ENCODE measurements at regions not wholly inside any gene's neighbourhood (a gene's known extent, or its start where the extent isn't known, plus 50 kb on each side); places are given as distances from the start of the nearest gene placed in this dataset.

GRCh38 chr1:217921126-217921904 is 290.2 kb downstream of the SPATA17 start:
- H4K20me1 ChIP-seq (ENCODE audit: insufficient read depth, low read length, poor library complexity, severe bottlenecking) = no peaks in the 10 kb centered on the region
- no peaks in the 10 kb centered on the region for H3K4me1 ChIP-seq (ENCODE audit: insufficient read depth, low read length, poor library complexity, severe bottlenecking)
- H3K27me3 ChIP-seq (ENCODE audit: insufficient read depth, low read length, poor library complexity, severe bottlenecking) = no peaks in the 10 kb centered on the region
- H3K4me3 ChIP-seq (ENCODE audit: low read length, poor library complexity, severe bottlenecking) = no peak overlapping the region
- no peak overlapping the region for H2AFZ ChIP-seq (ENCODE audit: low read length)
- no peak overlapping the region for H3K4me2 ChIP-seq (ENCODE audit: low read depth, low read length, poor library complexity, severe bottlenecking)
- H3K79me2 ChIP-seq (ENCODE audit: insufficient read depth, low read length) = no peaks in the 10 kb centered on the region
- TF ChIP-seq EZH2phosphoT487 (IDR thresholded peaks at IDR 0.05; ENCODE audit: borderline replicate concordance) (no peak), CTCF (conservative IDR thresholded peaks at IDR 0.05; ENCODE audit: low read length) (no peak)
- H3K9me3 ChIP-seq (ENCODE audit: insufficient read depth, low read depth, low read length) = no peaks in the 10 kb centered on the region
- no peaks in the 10 kb centered on the region for H3F3A ChIP-seq (ENCODE audit: low read depth)
- no peaks in the 10 kb centered on the region for H3K36me3 ChIP-seq (ENCODE audit: insufficient read depth, low read length)
- H3K9me2 ChIP-seq (replicated peaks; ENCODE audit: low read depth, low read length) = no peaks in the 10 kb centered on the region
- no peak overlapping the region for H3K9ac ChIP-seq (ENCODE audit: low read depth, low read length, poor library complexity, severe bottlenecking)

GRCh38 chr1:217924924-217925323 is 293.8 kb downstream of the SPATA17 start:
- H3K36me3 ChIP-seq (ENCODE audit: insufficient read depth, low read length) = no peaks in the 10 kb centered on the region
- H3K9me2 ChIP-seq (replicated peaks; ENCODE audit: low read depth, low read length) = no peaks in the 10 kb centered on the region
- H3K79me2 ChIP-seq (ENCODE audit: insufficient read depth, low read length) = no peaks in the 10 kb centered on the region
- H3K4me2 ChIP-seq (ENCODE audit: low read depth, low read length, poor library complexity, severe bottlenecking) = no peak overlapping the region
- H3K4me1 ChIP-seq (ENCODE audit: insufficient read depth, low read length, poor library complexity, severe bottlenecking) = no peaks in the 10 kb centered on the region
- H2AFZ ChIP-seq (ENCODE audit: low read length) = no peak overlapping the region
- no peak for TF ChIP-seq CTCF (conservative IDR thresholded peaks at IDR 0.05; ENCODE audit: low read length)
- no peak for TF ChIP-seq EZH2phosphoT487 (IDR thresholded peaks at IDR 0.05; ENCODE audit: borderline replicate concordance)
- no peak overlapping the region for H3K4me3 ChIP-seq (ENCODE audit: low read length, poor library complexity, severe bottlenecking)
- H3K27me3 ChIP-seq (ENCODE audit: insufficient read depth, low read length, poor library complexity, severe bottlenecking) = no peaks in the 10 kb centered on the region
- H3K9ac ChIP-seq (ENCODE audit: low read depth, low read length, poor library complexity, severe bottlenecking) = no peak overlapping the region
- H3K9me3 ChIP-seq (ENCODE audit: insufficient read depth, low read depth, low read length) = no peaks in the 10 kb centered on the region
- H4K20me1 ChIP-seq (ENCODE audit: insufficient read depth, low read length, poor library complexity, severe bottlenecking) = no peaks in the 10 kb centered on the region
- no peaks in the 10 kb centered on the region for H3F3A ChIP-seq (ENCODE audit: low read depth)

- Histone ChIP-seq H3K9ac (ENCODE audit: low read depth, low read length, poor library complexity, severe bottlenecking) (no peak overlapping the region), H3K4me2 (ENCODE audit: low read depth, low read length, poor library complexity, severe bottlenecking) (no peak overlapping the region), H3K79me2 (ENCODE audit: insufficient read depth, low read length) (no peaks in the 10 kb centered on the region), H3K9me2 (replicated peaks; ENCODE audit: low read depth, low read length) (no peaks in the 10 kb centered on the region), H3K4me3 (ENCODE audit: low read length, poor library complexity, severe bottlenecking) (no peak overlapping the region), H3F3A (ENCODE audit: low read depth) (no peaks in the 10 kb centered on the region), H3K27me3 (ENCODE audit: insufficient read depth, low read length, poor library complexity, severe bottlenecking) (no peaks in the 10 kb centered on the region), H3K4me1 (ENCODE audit: insufficient read depth, low read length, poor library complexity, severe bottlenecking) (no peaks in the 10 kb centered on the region), H2AFZ (ENCODE audit: low read length) (no peak overlapping the region), H3K36me3 (ENCODE audit: insufficient read depth, low read length) (no peaks in the 10 kb centered on the region), H3K9me3 (ENCODE audit: insufficient read depth, low read depth, low read length) (no peaks in the 10 kb centered on the region), H4K20me1 (ENCODE audit: insufficient read depth, low read length, poor library complexity, severe bottlenecking) (no peaks in the 10 kb centered on the region)
- TF ChIP-seq CTCF (conservative IDR thresholded peaks at IDR 0.05; ENCODE audit: low read length) = no peak
- TF ChIP-seq EZH2phosphoT487 (IDR thresholded peaks at IDR 0.05; ENCODE audit: borderline replicate concordance) = no peak
Observed at GRCh38 chr1:217929213-217929885, 298.2 kb downstream of the SPATA17 start.

All from Loucy (cell line).